Right lobe of liver (tissue), 6 donors: ENCODE measurements at regions not wholly inside any gene's neighbourhood (a gene's known extent, or its start where the extent isn't known, plus 50 kb on each side); places are given as distances from the start of the nearest gene placed in this dataset.
"Not testable (repeated sequence)": the region's sequence is repeated elsewhere in the genome, so short reads cannot be mapped to it uniquely, and the experiment has no call there.

Experiments used
- ATAC-seq, 4 donors: fragments of 200-7000 bp; cut with Tn5 transposase; one replicate each; pipeline ENCODE4 v1.9.1; 2020; ENCODE audit warnings: mild to moderate bottlenecking in 4 of 4, moderate library complexity in 4 of 4
- DNase-seq, 3 donors: peaks; one replicate each; pipeline ENCODE4 v3.0.0-alpha.2; 2020
- H3K27ac ChIP-seq, 3 donors: fragments of 200-600 bp; one replicate each; pipeline ENCODE4 v1.8.0; 2022
- H3K27me3 ChIP-seq, 2 donors: fragments of 200-600 bp; one replicate each; pipeline ENCODE4 v1.8.0; 2022
- H3K36me3 ChIP-seq, 4 donors: fragments of 200-600 bp; sonication (generic) in 1 of 4; one replicate each; pipeline versions ENCODE4 v1.5.1 to v1.8.0; 2017 to 2022; ENCODE audit warnings: control low read depth in 1 of 4
- H3K4me1 ChIP-seq, 4 donors: fragments of 200-600 bp; sonication (generic) in 1 of 4; one replicate each; pipeline versions ENCODE4 v1.5.1 to v1.8.0; 2017 to 2022; ENCODE audit warnings: control low read depth in 1 of 4
- H3K4me3 ChIP-seq, 3 donors: fragments of 200-600 bp; one replicate each; pipeline ENCODE4 v1.8.0; 2022
- H3K9me3 ChIP-seq, 4 donors: fragments of 200-600 bp; sonication (generic) in 1 of 4; one replicate each; pipeline versions ENCODE4 v1.5.1 to v1.8.0; 2017 to 2022; ENCODE audit warnings: control low read depth in 1 of 4
- POLR2A ChIP-seq: fragments of 450-650 bp; IDR thresholded peaks from one replicate; pipeline ENCODE4 v1.6.1; 2017; ENCODE audit warnings: antibody characterized with exemption, mild to moderate bottlenecking
- WGBS: methylation state at CpG from one replicate; pipeline ENCODE4 v1.1.6; 2018; ENCODE audit warnings: low coverage, low lambda C conversion rate; ENCODE audit not compliant: insufficient coverage; ENCODE audit errors: missing lambda C conversion rate; 5-methylcytosine and 5-hydroxymethylcytosine counted together
- intact Hi-C, 2 donors: fragments of 100-400 bp; cut with DNase I; formaldehyde crosslinking; loops; one replicate each; pipeline versions ENCODE4 v1.11.2 to v1.14.1; 2022
- TF ChIP-seq, protein P1 (sequence below), 4 donors: fragments of 200-600 bp in 3 of 4; fragments of 450-650 bp in 1 of 4; IDR thresholded peaks; one replicate each; pipeline versions ENCODE4 v1.5.1 to v1.8.0; 2016 to 2022; ENCODE audit warnings: antibody characterized with exemption in 4 of 4, mild to moderate bottlenecking in 2 of 4
- donor health status: DM: no; HTN: yes; CAD: no.
- donor health status: DM: no; HTN: no; CAD: no.
- donor health status: DM: no; HTN: no; CAD: no.
- donor health status: DM: no; HTN: yes; CAD: no.
- donor health status: DM: no; HTN: yes; CAD: no.

- no peaks in the 10 kb centered on the region for H3K27me3 ChIP-seq
- no peaks in the 10 kb centered on the region for H3K4me1 ChIP-seq
- 100% methylated on average over 1 of the region's 1 CpG for WGBS
- no peak overlapping the region for H3K4me3 ChIP-seq
- ATAC-seq = no peak
- DNase-seq = no peak
- no peaks in the 10 kb centered on the region for H3K9me3 ChIP-seq
- no peak for TF ChIP-seq POLR2A
- TF ChIP-seq, protein P1, sequence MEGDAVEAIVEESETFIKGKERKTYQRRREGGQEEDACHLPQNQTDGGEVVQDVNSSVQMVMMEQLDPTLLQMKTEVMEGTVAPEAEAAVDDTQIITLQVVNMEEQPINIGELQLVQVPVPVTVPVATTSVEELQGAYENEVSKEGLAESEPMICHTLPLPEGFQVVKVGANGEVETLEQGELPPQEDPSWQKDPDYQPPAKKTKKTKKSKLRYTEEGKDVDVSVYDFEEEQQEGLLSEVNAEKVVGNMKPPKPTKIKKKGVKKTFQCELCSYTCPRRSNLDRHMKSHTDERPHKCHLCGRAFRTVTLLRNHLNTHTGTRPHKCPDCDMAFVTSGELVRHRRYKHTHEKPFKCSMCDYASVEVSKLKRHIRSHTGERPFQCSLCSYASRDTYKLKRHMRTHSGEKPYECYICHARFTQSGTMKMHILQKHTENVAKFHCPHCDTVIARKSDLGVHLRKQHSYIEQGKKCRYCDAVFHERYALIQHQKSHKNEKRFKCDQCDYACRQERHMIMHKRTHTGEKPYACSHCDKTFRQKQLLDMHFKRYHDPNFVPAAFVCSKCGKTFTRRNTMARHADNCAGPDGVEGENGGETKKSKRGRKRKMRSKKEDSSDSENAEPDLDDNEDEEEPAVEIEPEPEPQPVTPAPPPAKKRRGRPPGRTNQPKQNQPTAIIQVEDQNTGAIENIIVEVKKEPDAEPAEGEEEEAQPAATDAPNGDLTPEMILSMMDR (IDR thresholded peaks at IDR 0.05) = no peak
- H3K27ac ChIP-seq = no peak overlapping the region
- no peaks in the 10 kb centered on the region for H3K36me3 ChIP-seq
- intact Hi-C loops = no loop called here
Observed at GRCh38 chr5:162956570-162956969, 480.8 kb upstream of the CCNG1 start.

- H3K9me3 ChIP-seq, intact Hi-C loops, H3K27ac ChIP-seq, H3K4me3 ChIP-seq, DNase-seq, H3K4me1 ChIP-seq, H3K36me3 ChIP-seq, ATAC-seq, H3K27me3 ChIP-seq: not testable (repeated sequence)
- WGBS = 63% methylated on average over 4 of the region's 4 CpGs
Observed at GRCh38 chr5:162964144-162964543, 473.3 kb upstream of the CCNG1 start.

- ATAC-seq = no peak
- no peaks in the 10 kb centered on the region for H3K27me3 ChIP-seq
- no peak overlapping the region for H3K4me3 ChIP-seq
- H3K4me1 ChIP-seq = no peaks in the 10 kb centered on the region
- H3K9me3 ChIP-seq = no peaks in the 10 kb centered on the region
- H3K27ac ChIP-seq = no peak overlapping the region
- intact Hi-C loops = no loop called here
- TF ChIP-seq POLR2A = no peak
- TF ChIP-seq, protein P1 (IDR thresholded peaks at IDR 0.05) = no peak
- H3K36me3 ChIP-seq = no peaks in the 10 kb centered on the region
- no peak for DNase-seq
Observed at GRCh38 chr5:162990063-162990462, 447.3 kb upstream of the CCNG1 start.

GRCh38 chr5:162990856-162991497 lies 446.4 kb upstream of the CCNG1 start:
- intact Hi-C loops = no loop called here
- ATAC-seq (no peak), DNase-seq (no peak)
- no peak for TF ChIP-seq POLR2A
- TF ChIP-seq, protein P1 (IDR thresholded peaks at IDR 0.05) = no peak
- H3K4me3 ChIP-seq = no peak overlapping the region
- H3K36me3 ChIP-seq = no peaks in the 10 kb centered on the region
- no peaks in the 10 kb centered on the region for H3K4me1 ChIP-seq
- WGBS = 72% methylated on average over 2 of the region's 2 CpGs
- H3K27ac ChIP-seq = no peak overlapping the region
- H3K27me3 ChIP-seq = no peaks in the 10 kb centered on the region
- no peaks in the 10 kb centered on the region for H3K9me3 ChIP-seq

GRCh38 chr5:162995568-162995967 lies 441.8 kb upstream of the CCNG1 start:
- no peak overlapping the region for H3K27ac ChIP-seq
- no peaks in the 10 kb centered on the region for H3K4me1 ChIP-seq
- TF ChIP-seq, protein P1 (IDR thresholded peaks at IDR 0.05) = no peak
- no peak for TF ChIP-seq POLR2A
- intact Hi-C loops = no loop called here
- ATAC-seq = no peak
- H3K36me3 ChIP-seq = no peaks in the 10 kb centered on the region
- WGBS = 86% methylated on average over 4 of the region's 4 CpGs
- no peaks in the 10 kb centered on the region for H3K27me3 ChIP-seq
- no peaks in the 10 kb centered on the region for H3K9me3 ChIP-seq
- no peak for DNase-seq
- H3K4me3 ChIP-seq = no peak overlapping the region
